Breast epithelium (tissue), 4 donors: ENCODE measurements at regions not wholly inside any gene's neighbourhood (a gene's known extent, or its start where the extent isn't known, plus 50 kb on each side); places are given as distances from the start of the nearest gene placed in this dataset.

Experiments
- DNase-seq, 2 donors: peaks; one replicate each; pipeline ENCODE4 v3.0.0-alpha.2; 2019; ENCODE audit warnings: low spot score in 2 of 2
- H3K27ac ChIP-seq, 2 donors: fragments of 200-600 bp; sonication (generic) in 1 of 2; one replicate each; pipeline ENCODE4 v1.5.1; 2016 to 2019; ENCODE audit warnings: mild to moderate bottlenecking in 1 of 2
- H3K27me3 ChIP-seq, 2 donors: fragments of 200-600 bp; sonication (generic) in 1 of 2; one replicate each; pipeline versions ENCODE4 v1.5.1 to v1.6.0; 2017 to 2019; ENCODE audit warnings: control low read depth in 1 of 2, mild to moderate bottlenecking in 1 of 2
- H3K36me3 ChIP-seq: fragments of 200-600 bp; one replicate; pipeline ENCODE4 v1.5.1; 2019
- H3K4me1 ChIP-seq, 2 donors: fragments of 200-600 bp; sonication (generic); one replicate each; pipeline ENCODE4 v1.5.1; 2016 to 2019; ENCODE audit warnings: control low read depth in 1 of 2
- H3K4me3 ChIP-seq, 3 donors: fragments of 200-600 bp; sonication (generic); 1 replicate in 2 of 3; 2 replicates in 1 of 3; pipeline ENCODE4 v1.5.1; 2016 to 2019; ENCODE audit warnings: mild to moderate bottlenecking in 3 of 3, moderate library complexity in 2 of 3
- H3K9me3 ChIP-seq, 2 donors: fragments of 200-600 bp; sonication (generic) in 1 of 2; one replicate each; pipeline ENCODE4 v1.5.1; 2016 to 2019; ENCODE audit warnings: control low read depth in 1 of 2
- CTCF ChIP-seq, 3 donors: fragments of 450-650 bp; IDR thresholded peaks; one replicate each; pipeline ENCODE4 v1.5.1; 2016 to 2017; ENCODE audit warnings: antibody characterized with exemption in 3 of 3, mild to moderate bottlenecking in 3 of 3, moderate library complexity in 3 of 3
- POLR2A ChIP-seq: fragments of 450-650 bp; IDR thresholded peaks from one replicate; pipeline ENCODE4 v1.6.1; 2016; ENCODE audit warnings: antibody characterized with exemption, mild to moderate bottlenecking, moderate library complexity
- POLR2AphosphoS5 ChIP-seq, 3 donors: sonication (generic); formaldehyde crosslinking; IDR thresholded peaks; one replicate each; pipeline ENCODE4 v1.6.1; 2017; ENCODE audit warnings: antibody characterized with exemption in 3 of 3
- intact Hi-C: fragments of 100-400 bp; cut with DNase I; formaldehyde crosslinking; loops from one replicate; pipeline ENCODE4 v1.15.1; 2023; ENCODE audit warnings: low total_unique reads

DNA sequence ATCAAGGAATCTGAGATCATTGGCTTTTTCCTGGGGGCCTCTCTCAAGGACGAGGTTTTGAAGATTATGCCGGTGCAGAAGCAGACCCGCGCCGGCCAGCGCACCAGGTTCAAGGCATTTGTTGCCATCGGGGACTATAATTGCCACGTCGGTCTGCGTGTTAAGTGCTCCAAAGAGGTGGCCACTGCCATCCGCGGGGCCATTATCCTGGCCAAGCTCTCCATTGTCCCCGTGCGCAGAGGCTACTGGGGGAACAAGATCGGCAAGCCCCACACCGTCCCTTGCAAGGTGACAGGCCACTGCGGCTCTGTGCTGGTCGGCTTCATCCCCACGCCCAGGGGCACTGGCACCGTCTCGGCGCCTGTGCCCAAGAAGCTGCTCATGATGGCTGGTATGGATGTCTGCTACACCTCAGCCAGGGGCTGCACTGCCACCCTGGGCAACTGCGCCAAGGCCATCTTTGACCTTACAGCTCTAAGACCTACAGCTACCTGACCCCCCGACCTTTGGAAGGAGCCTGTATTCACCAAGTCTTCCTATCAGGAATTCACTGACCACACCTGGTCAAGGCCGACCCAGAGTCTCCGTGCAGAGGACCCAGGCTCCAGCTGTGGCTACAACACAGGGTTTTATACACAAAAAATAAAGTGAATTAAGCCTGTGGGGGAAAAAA is 141.8 kb downstream of the SOCS6 start:
- TF ChIP-seq POLR2AphosphoS5 (IDR thresholded peaks at IDR 0.05) = no peak
- no peak for TF ChIP-seq CTCF (IDR thresholded peaks at IDR 0.05)
- no peak for TF ChIP-seq POLR2A
- intact Hi-C loops = no loop called here
- no peak overlapping the region for H3K4me3 ChIP-seq
- no peak for DNase-seq
- no peaks in the 10 kb centered on the region for H3K36me3 ChIP-seq
- H3K4me1 ChIP-seq = no peaks in the 10 kb centered on the region
- no peak overlapping the region for H3K27ac ChIP-seq
- no peaks in the 10 kb centered on the region for H3K9me3 ChIP-seq
- H3K27me3 ChIP-seq = no peaks in the 10 kb centered on the region

DNA sequence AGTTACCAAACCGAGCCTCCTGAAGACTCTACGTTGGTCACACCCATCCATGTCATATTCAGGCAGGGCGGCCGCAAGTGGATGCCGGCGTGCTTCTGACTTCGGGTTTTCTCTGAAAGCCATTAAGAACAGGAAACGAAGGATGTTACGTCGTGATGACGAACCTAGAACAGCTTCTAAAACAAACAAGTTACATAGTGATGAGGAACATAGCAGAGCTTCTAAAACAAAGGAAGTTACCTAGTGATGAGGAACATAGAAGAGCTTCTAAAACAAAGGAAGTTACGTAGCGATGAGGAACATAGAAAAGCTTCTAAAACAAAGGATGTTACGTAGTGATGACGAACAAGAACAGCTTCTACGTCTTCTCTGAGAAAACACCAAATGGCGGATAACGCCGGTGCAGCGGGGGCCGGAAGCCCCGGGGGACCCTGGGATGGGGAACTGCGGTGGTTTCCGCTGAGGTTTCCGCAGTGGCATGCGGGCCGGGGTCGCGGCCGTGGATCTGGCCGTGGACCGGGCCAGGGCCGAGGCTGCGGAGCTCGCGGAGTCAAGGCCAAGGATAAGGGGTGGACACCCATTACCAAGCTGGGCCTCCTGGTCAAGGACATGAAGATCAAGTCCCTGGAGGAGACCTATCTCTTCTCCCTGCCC is 141.1 kb downstream of the SOCS6 start:
- Histone ChIP-seq H3K27me3 (no peaks in the 10 kb centered on the region), H3K4me1 (no peaks in the 10 kb centered on the region), H3K27ac (no peak overlapping the region), H3K9me3 (no peaks in the 10 kb centered on the region), H3K36me3 (no peaks in the 10 kb centered on the region), H3K4me3 (no peak overlapping the region)
- TF ChIP-seq POLR2AphosphoS5 (IDR thresholded peaks at IDR 0.05) (no peak), POLR2A (no peak), CTCF (IDR thresholded peaks at IDR 0.05) (no peak)
- DNase-seq = no peak
- intact Hi-C loops = no loop called here

GRCh38 chr18:70428439-70428838 is 139.6 kb downstream of the SOCS6 start:
- no peak overlapping the region for H3K4me3 ChIP-seq
- H3K36me3 ChIP-seq = no peaks in the 10 kb centered on the region
- peaks cover 3 to 10% of the 10 kb centered on the region in 2 donors for H3K4me1 ChIP-seq
- TF ChIP-seq POLR2A (no peak), CTCF (IDR thresholded peaks at IDR 0.05) (no peak), POLR2AphosphoS5 (IDR thresholded peaks at IDR 0.05) (no peak)
- H3K9me3 ChIP-seq = no peaks in the 10 kb centered on the region
- no peaks in the 10 kb centered on the region for H3K27me3 ChIP-seq
- DNase-seq = no peak
- H3K27ac ChIP-seq = no peak overlapping the region
- intact Hi-C loops = no loop called here

DNA sequence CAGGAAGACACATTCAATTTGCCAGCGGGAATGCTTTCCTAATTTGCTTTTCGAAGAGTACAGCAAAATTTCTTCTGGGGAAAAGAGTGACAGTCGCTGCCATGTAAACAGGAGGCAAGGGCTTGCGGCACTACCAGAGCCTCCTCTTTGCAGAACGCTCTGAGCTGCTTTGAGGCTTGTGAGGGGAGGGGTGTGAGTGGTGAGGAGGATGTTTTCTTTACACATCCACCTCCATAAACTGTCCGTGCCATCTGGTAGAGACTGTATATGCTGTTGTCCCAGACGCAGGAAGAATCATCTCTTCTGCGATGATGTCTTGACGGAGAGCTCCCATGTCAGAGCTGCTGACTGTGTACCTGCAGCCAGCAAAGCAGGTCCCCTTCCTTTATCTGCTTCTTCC is 138.0 kb downstream of the SOCS6 start:
- H3K27me3 ChIP-seq = no peaks in the 10 kb centered on the region
- no peaks in the 10 kb centered on the region for H3K9me3 ChIP-seq
- H3K4me1 ChIP-seq = peaks cover 8 to 10% of the 10 kb centered on the region in 2 donors
- DNase-seq = no peak
- H3K27ac ChIP-seq = no peak overlapping the region
- no peaks in the 10 kb centered on the region for H3K36me3 ChIP-seq
- TF ChIP-seq POLR2A (no peak), CTCF (IDR thresholded peaks at IDR 0.05) (no peak), POLR2AphosphoS5 (IDR thresholded peaks at IDR 0.05) (no peak)
- intact Hi-C loops = no loop called here
- no peak overlapping the region for H3K4me3 ChIP-seq

DNA sequence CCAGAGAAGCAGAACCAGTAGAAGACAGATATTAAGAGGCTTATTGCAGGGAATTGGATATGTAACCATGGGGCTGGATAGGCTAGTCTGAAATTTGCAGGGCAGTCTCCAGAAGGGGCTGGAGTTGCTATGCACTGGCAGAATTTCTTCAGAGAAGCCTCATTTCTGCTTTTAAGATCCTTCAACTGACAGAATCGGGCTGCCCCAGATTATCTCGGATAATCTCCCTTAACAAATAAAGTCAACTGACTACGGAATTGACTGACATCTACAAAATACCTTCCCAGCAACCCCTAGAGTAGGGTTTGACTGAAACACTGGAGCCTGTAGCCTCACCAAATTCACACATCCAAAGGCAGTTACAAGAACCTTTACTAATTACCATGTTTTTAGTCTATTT is 136.4 kb downstream of the SOCS6 start:
- H3K9me3 ChIP-seq = no peaks in the 10 kb centered on the region
- H3K36me3 ChIP-seq = no peaks in the 10 kb centered on the region
- no peak overlapping the region for H3K27ac ChIP-seq
- H3K27me3 ChIP-seq = no peaks in the 10 kb centered on the region
- DNase-seq = no peak
- TF ChIP-seq CTCF (IDR thresholded peaks at IDR 0.05) = no peak
- TF ChIP-seq POLR2AphosphoS5 (IDR thresholded peaks at IDR 0.05) = no peak
- TF ChIP-seq POLR2A = no peak
- intact Hi-C loops = no loop called here
- peaks cover 10 to 12% of the 10 kb centered on the region in 2 donors for H3K4me1 ChIP-seq
- H3K4me3 ChIP-seq = no peak overlapping the region
